ENCODE measurements at regions not wholly inside any gene's neighbourhood (a gene's known extent, or its start where the extent isn't known, plus 50 kb on each side); places are given as distances from the start of the nearest gene placed in this dataset.
A peak's percentile ranks its signal among the peaks of the same experiment; 100 is the strongest.

DNA sequence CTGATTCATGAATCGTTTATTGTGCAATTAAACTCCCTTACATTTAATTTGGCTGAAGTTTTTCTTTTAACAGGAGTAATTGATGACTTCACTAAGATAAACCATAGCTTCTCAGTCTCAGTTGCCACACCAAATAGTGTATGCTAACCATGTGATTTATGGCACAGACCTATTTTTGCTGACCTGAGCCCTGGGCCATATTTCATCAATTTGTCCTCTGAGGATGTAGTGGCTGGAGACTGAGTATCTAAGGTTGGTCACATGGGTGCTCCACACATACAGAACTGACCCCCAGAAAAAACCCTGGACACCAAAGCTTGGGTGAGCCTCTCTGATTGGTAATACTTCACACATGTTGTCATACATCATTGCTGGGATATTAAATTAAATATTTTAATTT lies 255.1 kb downstream of the NEDD1 start:
- no peak overlapping the region for H3K4me2 ChIP-seq
- H3K4me1 ChIP-seq, result peaks cover 0 to 5% (median 0%) of the 10 kb centered on the region in 10 experiments; a peak in 5 of 20 replicates
- no peak overlapping the region for H3K4me3 ChIP-seq
- no peak for TF ChIP-seq Cebpa-rat (IDR thresholded peaks at IDR 0.05)
- no peaks in the 10 kb centered on the region for H3K27me3 ChIP-seq
- H3K36me3 ChIP-seq, result no peaks in the 10 kb centered on the region
- H3K9ac ChIP-seq, result no peak overlapping the region
- H4K20me1 ChIP-seq, result no peaks in the 10 kb centered on the region
- no peaks in the 10 kb centered on the region for H3K9me3 ChIP-seq (replicated peaks in 1 of 11)
- H3K27ac ChIP-seq, result no peak overlapping the region

GRCh38 chr12:97164936-97165335 lies 257.9 kb downstream of the NEDD1 start:
- H3K4me2 ChIP-seq, result no peak overlapping the region
- H3K36me3 ChIP-seq, result no peaks in the 10 kb centered on the region
- no peaks in the 10 kb centered on the region for H3K27me3 ChIP-seq
- no peaks in the 10 kb centered on the region for H4K20me1 ChIP-seq
- no peak overlapping the region for H3K27ac ChIP-seq
- no peaks in the 10 kb centered on the region for H3K9me3 ChIP-seq (replicated peaks in 1 of 11)
- no peak overlapping the region for H3K4me3 ChIP-seq
- peaks cover 0 to 16% (median 0%) of the 10 kb centered on the region in 10 experiments; a peak in 7 of 20 replicates for H3K4me1 ChIP-seq
- TF ChIP-seq Cebpa-rat (IDR thresholded peaks at IDR 0.05), result no peak
- no peak overlapping the region for H3K9ac ChIP-seq

DNA sequence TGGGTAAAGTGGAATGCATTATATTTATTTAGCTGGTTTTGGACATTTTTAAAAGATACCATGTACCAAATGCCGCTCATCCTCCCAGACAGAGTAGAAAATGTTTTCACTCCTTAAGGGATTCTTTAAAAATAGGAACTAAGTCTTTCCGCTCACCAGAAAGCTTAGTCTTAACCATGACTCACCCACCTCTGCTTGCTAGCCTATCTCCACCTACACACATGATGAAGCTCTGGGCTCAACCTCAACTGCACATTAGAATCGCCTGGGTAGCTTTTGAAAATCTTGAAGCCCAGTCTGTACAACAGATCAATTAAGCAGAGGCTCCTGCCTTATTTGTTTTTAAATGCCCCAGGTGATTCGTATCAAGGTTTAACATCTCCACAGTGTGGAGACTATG lies 260.5 kb downstream of the NEDD1 start:
- Histone ChIP-seq H3K4me2 (0 out of 22 replicates have a peak overlapping the region, but pooled peaks of 2 of the 11 experiments have one; percentile 20 to 25), H3K4me1 (peaks cover 0 to 16% (median 0%) of the 10 kb centered on the region in 10 experiments; a peak in 7 of 20 replicates), H3K4me3 (no peak overlapping the region), H3K36me3 (no peaks in the 10 kb centered on the region), H3K27ac (no peak overlapping the region), H3K27me3 (no peaks in the 10 kb centered on the region), H4K20me1 (no peaks in the 10 kb centered on the region), H3K9ac (no peak overlapping the region), H3K9me3 (replicated peaks in 1 of 11) (no peaks in the 10 kb centered on the region)
- TF ChIP-seq Cebpa-rat (IDR thresholded peaks at IDR 0.05), result no peak

DNA sequence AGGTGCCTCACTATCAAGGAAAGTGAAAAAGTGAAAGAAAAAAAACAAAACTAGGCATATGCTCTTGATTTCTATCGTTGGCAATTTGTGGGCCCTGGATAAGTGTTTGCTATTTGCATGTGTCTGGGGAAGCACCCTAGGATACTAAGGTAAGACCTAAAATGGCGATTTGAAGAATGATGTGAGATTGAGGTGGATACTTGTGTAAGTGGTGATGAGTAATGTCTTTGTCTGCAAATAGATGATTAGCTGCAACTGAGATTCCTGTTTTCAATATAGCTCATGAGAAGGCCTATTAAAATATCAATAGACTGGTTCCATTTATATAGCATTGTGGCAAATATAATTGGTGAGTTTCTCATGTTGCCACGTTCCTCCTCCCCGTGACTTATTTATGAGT lies 261.7 kb downstream of the NEDD1 start:
- TF ChIP-seq Cebpa-rat (IDR thresholded peaks at IDR 0.05), result no peak
- Histone ChIP-seq H3K4me2 (no peak overlapping the region), H3K4me3 (no peak overlapping the region), H4K20me1 (no peaks in the 10 kb centered on the region), H3K36me3 (no peaks in the 10 kb centered on the region), H3K9me3 (replicated peaks in 1 of 11) (no peaks in the 10 kb centered on the region), H3K9ac (no peak overlapping the region), H3K27me3 (no peaks in the 10 kb centered on the region), H3K4me1 (peaks cover 0 to 16% (median 0%) of the 10 kb centered on the region in 10 experiments; a peak in 7 of 20 replicates), H3K27ac (no peak overlapping the region)

DNA sequence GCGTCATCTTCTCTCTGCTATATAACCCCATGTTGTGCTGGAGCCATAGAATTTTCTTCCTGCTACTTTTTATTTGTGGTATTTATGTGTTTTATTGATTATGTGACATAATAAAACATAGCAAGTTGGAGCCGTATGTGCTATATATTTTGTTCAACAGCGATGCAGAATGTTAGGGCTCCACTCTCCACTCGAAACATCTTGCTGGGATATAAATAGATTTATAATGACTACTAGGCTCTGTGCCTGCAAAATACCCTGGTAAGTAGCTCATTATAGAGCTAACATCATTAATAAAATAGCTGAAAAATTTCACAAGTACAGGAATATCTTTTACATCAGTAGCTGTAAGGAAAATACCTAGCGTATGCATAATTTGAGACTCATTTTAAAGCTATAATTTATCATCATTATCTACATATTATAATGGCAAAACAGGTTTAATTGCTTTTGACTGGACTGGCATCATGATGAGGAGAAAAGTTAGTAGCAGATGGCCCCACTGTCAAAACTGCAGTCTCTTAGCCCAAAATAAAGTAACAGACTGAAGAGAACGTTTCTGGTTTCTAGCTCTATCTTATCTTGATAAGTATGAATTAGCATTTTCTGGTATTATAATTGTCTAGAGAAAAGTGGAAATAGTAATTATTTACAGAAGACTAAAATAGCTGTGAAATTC lies 263.0 kb downstream of the NEDD1 start:
- TF ChIP-seq Cebpa-rat (IDR thresholded peaks at IDR 0.05), result no peak
- Histone ChIP-seq H3K4me3 (no peak overlapping the region), H3K27me3 (no peaks in the 10 kb centered on the region), H3K4me2 (no peak overlapping the region), H3K4me1 (peaks cover 0 to 14% (median 0%) of the 10 kb centered on the region in 10 experiments; a peak in 5 of 20 replicates), H4K20me1 (no peaks in the 10 kb centered on the region), H3K36me3 (no peaks in the 10 kb centered on the region), H3K9ac (no peak overlapping the region), H3K9me3 (replicated peaks in 1 of 11) (no peaks in the 10 kb centered on the region), H3K27ac (no peak overlapping the region)

GRCh38 chr12:97173688-97174410 lies 266.8 kb downstream of the NEDD1 start:
- Histone ChIP-seq H3K36me3 (no peaks in the 10 kb centered on the region), H4K20me1 (no peaks in the 10 kb centered on the region), H3K27ac (no peak overlapping the region), H3K4me1 (no peaks in the 10 kb centered on the region), H3K9ac (no peak overlapping the region), H3K9me3 (replicated peaks in 1 of 11) (peaks cover 0 to 10% (median 6%) of the 10 kb centered on the region in 11 experiments; a peak in 8 of 22 replicates), H3K4me3 (no peak overlapping the region), H3K4me2 (no peak overlapping the region), H3K27me3 (no peaks in the 10 kb centered on the region)
- no peak for TF ChIP-seq Cebpa-rat (IDR thresholded peaks at IDR 0.05)

- H3K9ac ChIP-seq, result no peak overlapping the region
- no peak for TF ChIP-seq Cebpa-rat (IDR thresholded peaks at IDR 0.05)
- no peak overlapping the region for H3K4me2 ChIP-seq
- H3K27ac ChIP-seq, result no peak overlapping the region
- H3K27me3 ChIP-seq, result no peaks in the 10 kb centered on the region
- H3K36me3 ChIP-seq, result no peaks in the 10 kb centered on the region
- H4K20me1 ChIP-seq, result no peaks in the 10 kb centered on the region
- no peaks in the 10 kb centered on the region for H3K4me1 ChIP-seq
- peaks cover 0 to 14% (median 6%) of the 10 kb centered on the region in 11 experiments; a peak in 9 of 22 replicates for H3K9me3 ChIP-seq (replicated peaks in 1 of 11)
- H3K4me3 ChIP-seq, result no peak overlapping the region
Measured at GRCh38 chr12:97177481-97177880, 270.4 kb downstream of the NEDD1 start.

- Histone ChIP-seq H3K4me3 (no peak overlapping the region), H3K27me3 (no peaks in the 10 kb centered on the region), H4K20me1 (no peaks in the 10 kb centered on the region), H3K4me2 (no peak overlapping the region), H3K9ac (no peak overlapping the region), H3K36me3 (no peaks in the 10 kb centered on the region), H3K4me1 (no peaks in the 10 kb centered on the region), H3K27ac (no peak overlapping the region), H3K9me3 (replicated peaks in 1 of 11) (peaks cover 0 to 14% (median 6%) of the 10 kb centered on the region in 11 experiments; a peak in 9 of 22 replicates)
- TF ChIP-seq Cebpa-rat (IDR thresholded peaks at IDR 0.05), result no peak
Measured at GRCh38 chr12:97181571-97182265, 274.7 kb downstream of the NEDD1 start.

GRCh38 chr12:97182769-97183168 lies 275.7 kb downstream of the NEDD1 start:
- no peaks in the 10 kb centered on the region for H4K20me1 ChIP-seq
- H3K36me3 ChIP-seq, result no peaks in the 10 kb centered on the region
- no peaks in the 10 kb centered on the region for H3K4me1 ChIP-seq
- H3K27me3 ChIP-seq, result no peaks in the 10 kb centered on the region
- no peak for TF ChIP-seq Cebpa-rat (IDR thresholded peaks at IDR 0.05)
- no peak overlapping the region for H3K4me2 ChIP-seq
- peaks cover 0 to 18% (median 6%) of the 10 kb centered on the region in 11 experiments; a peak in 9 of 22 replicates for H3K9me3 ChIP-seq (replicated peaks in 1 of 11)
- no peak overlapping the region for H3K4me3 ChIP-seq
- no peak overlapping the region for H3K9ac ChIP-seq
- H3K27ac ChIP-seq, result no peak overlapping the region

Measured in BLaER1 treated with 17β-estradiol and CSF1 and Interleukin-3, amounts not matched to agents 10 nM and 100 nM (cell line).